Stimulated activated CD8-positive, alpha-beta memory T cell treated with anti-CD3 and anti-CD28 coated beads, Interleukin-4, amount 100 ng/mL, for 1 hour (primary cell): ENCODE measurements at regions not wholly inside any gene's neighbourhood (a gene's known extent, or its start where the extent isn't known, plus 50 kb on each side); places are given as distances from the start of the nearest gene placed in this dataset.

Experiments used
- DNase-seq, 2 donors: peaks; one replicate each; pipeline ENCODE4 v3.0.0-alpha.2; 2020; ENCODE audit warnings: low read depth in 2 of 2, low spot score in 1 of 2

DNA sequence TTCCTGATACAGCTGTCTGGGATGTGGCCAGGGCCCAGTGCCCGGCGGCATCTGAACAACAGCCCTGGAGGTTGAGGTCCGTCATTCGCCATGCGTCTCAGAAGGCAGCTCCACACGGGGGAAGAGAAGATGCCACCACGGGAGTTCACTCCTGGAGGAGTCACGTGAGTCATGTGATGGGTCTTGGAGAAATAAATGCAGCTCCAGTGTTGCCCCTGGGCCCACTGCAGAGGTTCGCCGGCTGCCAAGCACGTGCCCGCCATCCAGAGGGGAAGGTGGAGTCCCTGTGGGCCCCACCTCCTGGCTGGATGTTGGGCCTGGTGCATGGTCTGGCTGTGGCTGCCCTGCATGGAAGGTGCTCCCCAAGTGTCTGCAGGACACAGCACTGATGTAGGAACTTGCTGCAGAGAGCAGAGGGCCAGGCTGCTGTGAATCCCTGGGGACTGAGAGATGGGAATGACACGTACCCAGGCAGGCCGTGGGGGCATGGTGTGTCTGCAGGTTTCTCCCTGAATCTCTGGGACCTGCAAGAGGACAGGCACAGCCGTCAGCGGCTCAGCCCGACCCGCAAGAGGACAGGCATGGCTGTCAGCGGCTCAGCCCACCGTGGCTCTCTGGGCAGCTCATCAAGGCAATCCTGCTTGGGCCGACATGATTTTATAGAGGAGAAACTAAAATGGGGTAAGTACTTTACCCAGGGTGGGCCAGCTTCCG, 418.3 kb upstream of the IRX4 start:
- DNase-seq, result no peak

GRCh38 chr5:2300421-2300820, 417.7 kb upstream of the IRX4 start:
- no peak for DNase-seq

DNA sequence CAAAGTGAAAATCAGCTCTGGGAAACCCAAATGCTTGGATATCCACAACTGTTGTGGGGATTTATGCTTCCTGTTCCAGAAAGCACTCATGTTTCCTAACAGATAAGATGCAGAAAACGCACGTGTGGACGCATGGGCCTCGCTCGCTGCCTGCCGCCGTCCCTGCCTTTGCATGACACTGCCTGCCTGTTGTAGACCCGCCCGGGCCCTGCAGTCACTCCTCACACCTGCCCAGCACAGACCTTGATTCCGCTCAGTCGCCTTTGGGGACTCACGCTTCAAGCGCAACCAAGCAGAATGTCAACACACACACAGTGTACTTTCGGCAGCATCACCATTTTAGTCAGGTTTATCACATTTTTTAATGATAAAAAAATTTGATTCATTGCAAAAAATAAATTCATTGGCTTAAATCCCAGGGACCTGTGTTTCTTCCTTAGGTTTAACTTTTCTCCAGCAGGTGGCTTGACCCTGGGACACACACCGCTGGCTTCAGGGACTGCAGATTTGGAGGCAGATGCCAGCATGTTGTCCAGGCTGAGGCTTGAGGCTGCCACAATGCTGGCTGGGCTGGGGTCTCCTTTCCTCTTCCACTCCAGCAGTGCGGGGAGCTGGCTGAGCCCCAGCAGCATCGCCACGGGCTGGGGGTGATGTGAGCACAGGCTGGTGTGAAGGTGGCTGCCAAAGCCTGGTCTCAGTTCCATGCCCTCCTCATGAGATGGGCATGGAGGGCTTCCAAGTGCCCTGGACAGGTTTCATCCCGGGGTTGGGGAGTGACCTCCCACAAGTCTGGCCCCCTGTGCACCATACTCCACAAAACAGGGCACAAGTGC, 416.9 kb upstream of the IRX4 start:
- DNase-seq, result no peak

DNA sequence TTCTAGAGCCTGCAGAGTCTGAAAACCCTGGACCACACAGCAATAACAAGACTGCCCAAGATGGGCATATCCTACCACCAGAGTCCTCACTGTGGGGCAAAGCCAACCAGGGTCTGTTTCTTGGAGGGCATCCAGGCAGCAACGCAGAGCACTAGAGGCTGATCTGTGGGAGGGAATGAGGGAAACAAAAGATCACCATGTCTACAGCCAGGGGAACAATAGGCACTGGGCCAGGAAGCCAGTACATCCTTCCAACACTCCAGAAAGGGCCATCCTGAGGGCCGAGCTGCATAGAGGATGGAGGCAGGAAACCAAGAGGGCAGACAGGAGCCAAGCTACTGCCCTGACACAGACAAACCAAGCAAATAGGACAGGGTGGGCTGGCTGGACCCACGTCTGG, 416.1 kb upstream of the IRX4 start:
- no peak for DNase-seq

DNA sequence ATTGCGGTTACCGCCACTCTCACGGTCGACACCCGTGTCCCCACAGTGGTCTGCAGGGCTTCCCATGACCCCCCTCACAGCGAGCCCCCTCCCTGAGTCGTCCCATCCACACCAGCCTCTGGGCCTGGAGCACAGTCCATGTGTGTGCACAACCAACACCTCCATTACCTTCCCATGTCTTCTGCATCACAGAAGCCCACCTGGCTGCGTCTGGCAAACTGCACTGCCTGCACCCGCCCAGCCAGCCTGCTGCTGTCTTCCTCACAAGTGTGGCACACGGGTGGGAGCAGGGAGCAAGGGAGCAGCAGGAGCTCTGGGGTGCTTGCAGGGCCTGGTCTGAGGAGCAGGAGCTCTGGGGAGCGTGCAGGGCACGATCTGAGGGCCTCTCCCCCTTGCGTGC, 415.3 kb upstream of the IRX4 start:
- DNase-seq, result no peak

- no peak for DNase-seq
Observed at GRCh38 chr5:2295476-2295875, 412.8 kb upstream of the IRX4 start.

GRCh38 chr5:2293906-2294305, 411.2 kb upstream of the IRX4 start:
- DNase-seq, result no peak

- no peak for DNase-seq
Observed at GRCh38 chr5:2291146-2291840, 408.6 kb upstream of the IRX4 start.

GRCh38 chr5:2289380-2289779, 406.7 kb upstream of the IRX4 start:
- DNase-seq, result no peak

GRCh38 chr5:2288968-2289367, 406.2 kb upstream of the IRX4 start:
- DNase-seq, result no peak

- no peak for DNase-seq
Observed at GRCh38 chr5:2288466-2288865, 405.7 kb upstream of the IRX4 start.

GRCh38 chr5:2286250-2286649, 403.5 kb upstream of the IRX4 start:
- DNase-seq, result no peak

DNA sequence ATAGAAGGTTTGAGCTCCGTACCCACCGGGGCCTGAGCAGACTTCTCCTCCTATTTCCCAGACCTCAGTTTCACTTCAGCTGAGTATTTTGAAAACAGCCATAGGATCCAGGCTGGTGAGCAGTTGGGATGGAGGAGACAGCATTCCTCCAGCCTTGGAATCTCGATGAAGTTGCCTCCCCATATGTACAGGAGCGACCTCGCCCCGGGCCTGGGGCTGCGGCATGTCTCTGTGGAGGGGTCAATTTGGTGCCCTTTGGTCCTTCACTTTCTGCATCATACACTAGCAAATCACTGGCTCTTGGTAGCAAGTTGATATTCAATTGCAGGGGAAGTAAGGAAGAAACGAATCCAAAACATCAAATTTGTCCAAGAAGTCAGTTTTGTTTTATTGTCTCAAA, 402.0 kb upstream of the IRX4 start:
- no peak for DNase-seq

GRCh38 chr5:2283481-2284045, 400.8 kb upstream of the IRX4 start:
- no peak for DNase-seq

- DNase-seq, result no peak
Observed at GRCh38 chr5:2282893-2283292, 400.2 kb upstream of the IRX4 start.

GRCh38 chr5:2282034-2282690, 399.4 kb upstream of the IRX4 start:
- DNase-seq, result no peak

DNA sequence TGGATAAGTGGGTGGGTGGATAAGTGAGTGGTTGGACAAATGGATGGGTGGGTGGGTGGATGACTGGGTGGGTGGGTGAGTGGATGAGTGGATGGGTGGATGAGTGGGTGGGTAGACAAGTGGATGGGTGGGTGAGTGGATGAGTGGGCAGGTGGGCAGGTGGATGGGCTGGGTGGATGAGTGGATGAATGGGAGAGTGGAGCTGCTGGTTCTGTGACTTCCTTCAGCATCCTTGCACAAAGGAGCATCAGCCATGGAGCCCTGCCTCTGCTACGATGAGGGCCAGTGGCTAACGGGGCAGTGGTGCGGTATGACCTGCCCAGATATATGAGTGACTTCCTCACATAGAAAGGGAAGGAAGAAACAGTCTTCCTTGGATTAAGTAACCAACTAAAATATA, 398.7 kb upstream of the IRX4 start:
- no peak for DNase-seq

DNA sequence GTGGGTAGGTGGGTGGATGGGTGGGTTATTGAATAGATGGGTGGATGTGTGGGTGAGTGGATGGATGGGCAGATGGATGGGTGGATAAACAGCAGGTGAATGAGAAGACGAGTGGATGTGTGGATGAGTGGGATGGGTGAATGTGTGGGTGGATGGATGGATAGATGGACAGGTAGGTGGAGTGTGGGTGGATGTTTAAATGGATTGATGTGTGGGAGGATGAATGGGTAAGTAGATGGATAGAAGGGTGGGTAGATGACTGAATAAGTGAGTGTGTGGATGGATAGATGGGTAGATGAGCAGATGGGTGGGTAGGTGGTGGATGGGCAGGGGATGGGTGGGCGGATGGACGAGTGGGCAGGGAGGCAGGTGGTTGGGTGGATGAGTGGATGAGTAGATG, 397.6 kb upstream of the IRX4 start:
- no peak for DNase-seq

GRCh38 chr5:2278825-2279456, 396.2 kb upstream of the IRX4 start:
- DNase-seq, result no peak

DNA sequence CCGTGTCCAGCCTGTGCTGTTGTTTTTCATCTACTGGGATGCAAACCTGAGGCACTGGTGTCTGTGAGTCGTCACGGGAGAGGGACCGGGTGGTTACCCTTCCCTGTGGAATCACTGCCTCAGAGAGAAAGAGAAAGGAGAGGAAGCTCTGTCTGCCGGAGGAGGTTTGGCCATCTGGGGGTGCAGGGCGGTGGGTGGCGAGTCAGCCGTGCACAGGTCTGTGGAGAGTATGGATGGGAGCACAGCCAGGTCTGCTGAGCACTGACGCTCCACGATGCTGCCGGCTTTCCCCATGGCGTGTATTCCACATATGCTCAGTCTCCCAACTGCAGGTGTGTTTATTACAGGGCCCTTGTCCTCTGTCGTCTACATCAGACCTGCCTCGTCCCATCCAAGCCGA, 395.2 kb upstream of the IRX4 start:
- DNase-seq, result no peak

GRCh38 chr5:2276101-2276500, 393.4 kb upstream of the IRX4 start:
- no peak for DNase-seq
